ENCODE measurements at regions not wholly inside any gene's neighbourhood (a gene's known extent, or its start where the extent isn't known, plus 50 kb on each side); places are given as distances from the start of the nearest gene placed in this dataset.

DNA sequence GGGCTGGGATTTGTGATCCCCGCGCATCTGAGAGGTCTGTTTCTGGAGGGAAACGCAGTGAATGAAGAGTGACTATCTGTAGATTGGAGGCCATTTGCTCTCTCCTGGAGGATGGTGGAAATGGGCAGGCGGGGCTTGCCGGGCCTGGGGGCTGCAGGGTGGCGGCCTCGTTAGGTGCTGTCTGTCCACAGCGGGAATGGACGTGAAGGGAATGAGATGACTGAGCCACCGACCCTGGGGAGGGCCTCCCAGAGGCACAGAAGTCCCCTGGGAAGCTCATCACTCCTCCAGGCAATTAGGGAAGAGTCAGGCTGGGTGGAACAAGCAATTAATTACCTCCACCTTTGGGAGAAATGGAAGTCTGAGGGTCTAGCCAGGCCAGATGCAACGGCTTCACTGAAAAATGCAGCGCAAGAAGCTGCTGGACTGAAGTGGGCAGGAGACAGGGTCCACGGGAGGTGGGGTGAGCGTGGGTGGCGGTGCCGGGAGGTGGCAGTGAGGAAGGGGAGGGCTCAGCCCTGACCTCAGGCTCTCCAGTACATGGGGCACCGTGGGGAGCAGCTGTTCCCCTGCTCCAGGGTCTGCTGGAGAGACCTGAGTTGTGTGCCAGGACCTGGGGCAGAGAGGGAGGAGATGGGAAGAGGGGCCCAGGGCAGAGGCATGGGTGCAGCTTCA is 524.5 kb downstream of the BRD1 start:
- H3K27ac ChIP-seq: no peak overlapping the region
- TF ChIP-seq, protein P1, sequence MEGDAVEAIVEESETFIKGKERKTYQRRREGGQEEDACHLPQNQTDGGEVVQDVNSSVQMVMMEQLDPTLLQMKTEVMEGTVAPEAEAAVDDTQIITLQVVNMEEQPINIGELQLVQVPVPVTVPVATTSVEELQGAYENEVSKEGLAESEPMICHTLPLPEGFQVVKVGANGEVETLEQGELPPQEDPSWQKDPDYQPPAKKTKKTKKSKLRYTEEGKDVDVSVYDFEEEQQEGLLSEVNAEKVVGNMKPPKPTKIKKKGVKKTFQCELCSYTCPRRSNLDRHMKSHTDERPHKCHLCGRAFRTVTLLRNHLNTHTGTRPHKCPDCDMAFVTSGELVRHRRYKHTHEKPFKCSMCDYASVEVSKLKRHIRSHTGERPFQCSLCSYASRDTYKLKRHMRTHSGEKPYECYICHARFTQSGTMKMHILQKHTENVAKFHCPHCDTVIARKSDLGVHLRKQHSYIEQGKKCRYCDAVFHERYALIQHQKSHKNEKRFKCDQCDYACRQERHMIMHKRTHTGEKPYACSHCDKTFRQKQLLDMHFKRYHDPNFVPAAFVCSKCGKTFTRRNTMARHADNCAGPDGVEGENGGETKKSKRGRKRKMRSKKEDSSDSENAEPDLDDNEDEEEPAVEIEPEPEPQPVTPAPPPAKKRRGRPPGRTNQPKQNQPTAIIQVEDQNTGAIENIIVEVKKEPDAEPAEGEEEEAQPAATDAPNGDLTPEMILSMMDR (conservative IDR thresholded peaks at IDR 0.05): no peak

DNA sequence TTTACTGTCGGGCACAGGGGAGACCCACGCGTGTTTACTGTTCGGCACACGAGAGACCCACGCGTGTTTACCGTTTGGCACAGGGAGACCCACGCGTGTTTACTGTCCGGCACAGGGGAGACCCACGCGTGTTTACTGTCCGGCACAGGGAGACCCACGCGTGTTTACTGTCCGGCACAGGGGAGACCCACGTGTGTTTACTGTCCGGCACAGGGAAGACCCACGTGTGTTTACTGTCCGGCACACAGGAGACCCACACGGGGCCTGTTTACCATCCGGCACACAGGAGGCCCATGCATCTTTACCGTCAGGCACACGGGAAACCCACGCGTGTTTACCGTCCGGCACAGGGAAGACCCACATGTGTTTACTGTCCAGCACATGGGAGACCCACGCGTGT is 525.1 kb downstream of the BRD1 start:
- H3K27ac ChIP-seq: no peak overlapping the region
- TF ChIP-seq, protein P1 (conservative IDR thresholded peaks at IDR 0.05): no peak

DNA sequence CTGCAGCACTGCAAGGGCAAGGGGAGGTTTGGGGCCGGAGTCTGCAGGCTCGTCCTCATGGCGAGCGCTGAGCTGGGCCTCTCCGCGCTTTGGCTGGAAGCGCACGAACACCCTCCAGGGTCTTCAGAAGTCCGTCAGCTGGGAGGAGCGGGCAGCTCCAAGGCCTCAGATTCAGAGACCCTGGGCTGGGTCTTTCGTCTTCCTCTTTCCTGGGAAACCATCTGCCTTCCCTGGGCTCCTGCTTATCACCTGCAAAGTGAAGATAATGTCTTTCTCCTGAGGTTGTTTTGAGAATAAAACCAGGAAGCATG is 525.6 kb downstream of the BRD1 start:
- TF ChIP-seq, protein P1 (conservative IDR thresholded peaks at IDR 0.05): no peak
- H3K27ac ChIP-seq: no peak overlapping the region

DNA sequence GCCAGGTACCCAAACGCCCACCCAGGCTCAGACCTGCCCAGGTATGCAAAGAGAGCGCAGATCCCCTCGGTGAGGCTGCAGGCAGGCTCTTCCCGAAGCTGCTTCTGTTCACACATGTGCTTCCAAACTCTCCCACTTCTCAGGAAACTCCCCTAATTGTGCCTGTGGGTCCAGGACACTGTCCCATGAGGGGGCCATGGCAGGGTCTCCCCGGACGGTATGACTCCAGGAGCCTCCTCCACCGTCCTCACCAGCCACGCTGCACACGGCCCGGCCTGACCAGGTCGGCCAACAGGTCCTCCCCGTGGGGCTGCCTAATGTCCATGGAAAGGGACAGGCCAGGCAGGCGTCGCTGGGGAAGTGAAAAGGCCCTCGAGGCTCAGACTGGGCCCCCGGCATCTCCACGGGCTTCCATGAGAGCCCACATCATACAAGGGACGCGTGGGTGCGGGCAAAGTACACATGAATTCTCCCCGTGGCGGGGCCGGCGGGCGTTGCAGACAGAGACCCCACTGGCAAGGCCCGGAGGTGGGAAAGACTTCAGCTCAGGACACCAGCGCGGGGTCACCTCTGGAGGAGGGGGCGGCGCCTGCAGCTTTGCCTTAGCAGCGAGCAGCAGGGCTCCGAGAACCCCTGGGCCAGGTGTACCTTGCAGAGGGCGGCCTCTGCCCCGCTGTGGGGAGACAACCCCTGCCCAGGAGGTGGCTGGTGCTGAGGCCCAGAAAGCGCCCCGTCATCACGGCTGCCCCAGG is 526.1 kb downstream of the BRD1 start:
- H3K27ac ChIP-seq: no peak overlapping the region
- TF ChIP-seq, protein P1 (conservative IDR thresholded peaks at IDR 0.05): no peak

DNA sequence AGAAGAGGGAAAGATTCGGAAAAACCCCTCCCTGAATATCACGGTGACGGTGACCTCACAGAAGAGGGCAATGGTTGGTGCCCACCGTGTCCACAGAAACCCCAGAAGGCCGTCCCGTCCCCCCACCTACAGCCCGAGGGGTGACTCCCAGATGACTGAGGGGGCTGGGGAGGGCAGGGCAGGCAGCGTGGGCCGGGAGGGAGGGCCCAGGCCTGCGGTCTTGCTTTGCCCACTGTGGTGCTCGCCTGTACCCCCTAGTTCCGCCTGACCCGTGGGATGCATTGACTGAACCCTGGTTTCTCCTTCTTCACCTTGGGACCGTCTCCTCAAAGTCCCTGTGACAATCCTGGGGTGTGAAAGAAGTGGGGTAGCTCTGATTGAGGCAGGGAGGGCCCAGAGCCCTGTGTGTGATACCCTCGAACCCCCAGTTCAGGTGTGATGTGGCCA is 526.7 kb downstream of the BRD1 start:
- no peak overlapping the region for H3K27ac ChIP-seq
- TF ChIP-seq, protein P1 (conservative IDR thresholded peaks at IDR 0.05): no peak

DNA sequence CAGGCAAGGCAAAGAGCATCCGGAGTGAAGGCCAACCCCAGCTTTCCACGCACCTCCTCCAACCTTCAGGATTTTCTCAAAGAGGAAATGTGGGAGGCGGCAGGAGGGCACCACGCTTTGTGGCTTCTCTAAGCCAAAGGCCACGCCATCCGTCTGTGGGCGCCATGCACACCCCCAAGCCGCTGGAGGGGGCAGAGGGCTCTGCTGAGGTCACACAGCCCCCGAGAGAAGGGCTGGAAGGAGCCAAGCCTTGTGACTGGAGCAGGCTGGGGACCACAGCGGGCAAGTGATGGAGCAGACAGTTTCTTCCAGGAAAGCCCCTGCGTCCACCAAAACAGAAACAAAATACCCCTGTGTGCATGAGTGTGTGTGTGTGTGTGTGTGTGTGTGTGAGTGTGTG is 527.4 kb downstream of the BRD1 start:
- H3K27ac ChIP-seq: no peak overlapping the region
- TF ChIP-seq, protein P1 (conservative IDR thresholded peaks at IDR 0.05): no peak

DNA sequence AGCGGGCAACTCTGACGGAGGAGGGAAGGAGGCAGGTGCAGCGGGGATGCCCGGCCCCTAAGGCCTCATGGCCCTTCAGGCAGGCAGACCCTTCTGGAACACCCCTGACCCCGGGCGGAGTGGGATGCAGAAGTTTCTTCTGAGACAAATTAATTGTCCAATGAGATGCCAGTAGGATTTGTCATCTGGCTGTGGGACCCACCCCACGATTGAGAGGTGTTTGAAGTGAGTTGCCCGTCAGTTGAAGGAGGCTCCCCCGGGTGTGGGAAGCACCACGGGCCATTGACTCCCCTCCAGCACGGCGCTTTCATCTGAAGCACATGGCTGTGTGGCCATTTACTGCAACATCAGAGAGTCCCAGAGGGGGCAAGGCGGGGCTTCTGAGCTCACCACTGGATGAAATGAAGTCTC is 527.8 kb downstream of the BRD1 start:
- H3K27ac ChIP-seq: no peak overlapping the region
- TF ChIP-seq, protein P1 (conservative IDR thresholded peaks at IDR 0.05): no peak

Data from VCaP (cell line).